ENCODE measurements at regions not wholly inside any gene's neighbourhood (a gene's known extent, or its start where the extent isn't known, plus 50 kb on each side); places are given as distances from the start of the nearest gene placed in this dataset.

DNA sequence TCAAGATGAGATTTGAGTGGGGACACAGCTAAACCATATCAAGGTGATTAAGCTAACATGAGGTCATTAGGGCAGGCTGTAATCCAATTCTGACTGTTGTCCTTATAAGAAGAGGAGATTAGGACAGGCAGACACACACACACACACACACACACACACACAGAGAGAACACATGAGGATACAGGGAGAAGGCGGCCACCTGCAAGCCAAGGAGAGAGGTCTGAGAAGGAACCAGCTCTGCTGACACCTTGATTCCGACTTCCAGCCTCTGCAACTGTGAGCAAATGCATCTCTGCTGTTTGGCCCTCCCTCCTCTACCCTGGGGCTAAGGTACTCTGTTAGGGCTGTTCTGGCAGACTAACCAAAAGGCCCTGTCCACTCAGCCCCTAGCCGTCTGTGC, 112.5 kb upstream of the GSC start:
- DNase-seq (ENCODE audit: low read depth, low spot score) (no peak), ATAC-seq (no peak)
- H3K9me3 ChIP-seq (ENCODE audit: control insufficient read depth, insufficient read depth, low read depth, low read length): no peaks in the 10 kb centered on the region
- TF ChIP-seq SIN3A (IDR thresholded peaks at IDR 0.05; ENCODE audit: borderline replicate concordance, insufficient read depth, low read depth, low read length) (no peak), TCF7L2 (IDR thresholded peaks at IDR 0.05; ENCODE audit: low read depth, low read length) (no peak), POLR2AphosphoS5 (IDR thresholded peaks at IDR 0.05; ENCODE audit: low read depth, low read length) (no peak)
- TF ChIP-seq, protein P1, sequence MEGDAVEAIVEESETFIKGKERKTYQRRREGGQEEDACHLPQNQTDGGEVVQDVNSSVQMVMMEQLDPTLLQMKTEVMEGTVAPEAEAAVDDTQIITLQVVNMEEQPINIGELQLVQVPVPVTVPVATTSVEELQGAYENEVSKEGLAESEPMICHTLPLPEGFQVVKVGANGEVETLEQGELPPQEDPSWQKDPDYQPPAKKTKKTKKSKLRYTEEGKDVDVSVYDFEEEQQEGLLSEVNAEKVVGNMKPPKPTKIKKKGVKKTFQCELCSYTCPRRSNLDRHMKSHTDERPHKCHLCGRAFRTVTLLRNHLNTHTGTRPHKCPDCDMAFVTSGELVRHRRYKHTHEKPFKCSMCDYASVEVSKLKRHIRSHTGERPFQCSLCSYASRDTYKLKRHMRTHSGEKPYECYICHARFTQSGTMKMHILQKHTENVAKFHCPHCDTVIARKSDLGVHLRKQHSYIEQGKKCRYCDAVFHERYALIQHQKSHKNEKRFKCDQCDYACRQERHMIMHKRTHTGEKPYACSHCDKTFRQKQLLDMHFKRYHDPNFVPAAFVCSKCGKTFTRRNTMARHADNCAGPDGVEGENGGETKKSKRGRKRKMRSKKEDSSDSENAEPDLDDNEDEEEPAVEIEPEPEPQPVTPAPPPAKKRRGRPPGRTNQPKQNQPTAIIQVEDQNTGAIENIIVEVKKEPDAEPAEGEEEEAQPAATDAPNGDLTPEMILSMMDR (IDR thresholded peaks at IDR 0.05): no peak
- TF ChIP-seq, protein P2, sequence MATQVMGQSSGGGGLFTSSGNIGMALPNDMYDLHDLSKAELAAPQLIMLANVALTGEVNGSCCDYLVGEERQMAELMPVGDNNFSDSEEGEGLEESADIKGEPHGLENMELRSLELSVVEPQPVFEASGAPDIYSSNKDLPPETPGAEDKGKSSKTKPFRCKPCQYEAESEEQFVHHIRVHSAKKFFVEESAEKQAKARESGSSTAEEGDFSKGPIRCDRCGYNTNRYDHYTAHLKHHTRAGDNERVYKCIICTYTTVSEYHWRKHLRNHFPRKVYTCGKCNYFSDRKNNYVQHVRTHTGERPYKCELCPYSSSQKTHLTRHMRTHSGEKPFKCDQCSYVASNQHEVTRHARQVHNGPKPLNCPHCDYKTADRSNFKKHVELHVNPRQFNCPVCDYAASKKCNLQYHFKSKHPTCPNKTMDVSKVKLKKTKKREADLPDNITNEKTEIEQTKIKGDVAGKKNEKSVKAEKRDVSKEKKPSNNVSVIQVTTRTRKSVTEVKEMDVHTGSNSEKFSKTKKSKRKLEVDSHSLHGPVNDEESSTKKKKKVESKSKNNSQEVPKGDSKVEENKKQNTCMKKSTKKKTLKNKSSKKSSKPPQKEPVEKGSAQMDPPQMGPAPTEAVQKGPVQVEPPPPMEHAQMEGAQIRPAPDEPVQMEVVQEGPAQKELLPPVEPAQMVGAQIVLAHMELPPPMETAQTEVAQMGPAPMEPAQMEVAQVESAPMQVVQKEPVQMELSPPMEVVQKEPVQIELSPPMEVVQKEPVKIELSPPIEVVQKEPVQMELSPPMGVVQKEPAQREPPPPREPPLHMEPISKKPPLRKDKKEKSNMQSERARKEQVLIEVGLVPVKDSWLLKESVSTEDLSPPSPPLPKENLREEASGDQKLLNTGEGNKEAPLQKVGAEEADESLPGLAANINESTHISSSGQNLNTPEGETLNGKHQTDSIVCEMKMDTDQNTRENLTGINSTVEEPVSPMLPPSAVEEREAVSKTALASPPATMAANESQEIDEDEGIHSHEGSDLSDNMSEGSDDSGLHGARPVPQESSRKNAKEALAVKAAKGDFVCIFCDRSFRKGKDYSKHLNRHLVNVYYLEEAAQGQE (IDR thresholded peaks at IDR 0.05; ENCODE audit: insufficient read depth in 1 of 2, low read depth in 2 of 2, low read length in 1 of 2): no peak
- intact Hi-C loops (cut with micrococcal nuclease; ENCODE audit: unreplicated experiment): no loop called here
- POLR2A ChIA-PET: no interaction called here
- H3K27ac ChIP-seq (ENCODE audit: low read length): no peak overlapping the region
- BruUV-seq (replicated peaks): no TSS peak
- H3K27me3 ChIP-seq (ENCODE audit: control insufficient read depth, insufficient read depth, low read length): no peaks in the 10 kb centered on the region
- H3K4me1 ChIP-seq (ENCODE audit: control insufficient read depth, insufficient read depth, low read length): no peaks in the 10 kb centered on the region
- CTCF ChIA-PET: no interaction called here
- H3K4me3 ChIP-seq (ENCODE audit: low read depth in 2 of 2, low read length in 2 of 2): no peak overlapping the region
- no peaks in the 10 kb centered on the region for H3K36me3 ChIP-seq (ENCODE audit: control insufficient read depth, insufficient read depth, low read length)
- in situ Hi-C loops (cut with HindIII; ENCODE audit: low pct_unique_long_range_greater_than_20kb, low sequenced_read_pairs): no loop called here

DNA sequence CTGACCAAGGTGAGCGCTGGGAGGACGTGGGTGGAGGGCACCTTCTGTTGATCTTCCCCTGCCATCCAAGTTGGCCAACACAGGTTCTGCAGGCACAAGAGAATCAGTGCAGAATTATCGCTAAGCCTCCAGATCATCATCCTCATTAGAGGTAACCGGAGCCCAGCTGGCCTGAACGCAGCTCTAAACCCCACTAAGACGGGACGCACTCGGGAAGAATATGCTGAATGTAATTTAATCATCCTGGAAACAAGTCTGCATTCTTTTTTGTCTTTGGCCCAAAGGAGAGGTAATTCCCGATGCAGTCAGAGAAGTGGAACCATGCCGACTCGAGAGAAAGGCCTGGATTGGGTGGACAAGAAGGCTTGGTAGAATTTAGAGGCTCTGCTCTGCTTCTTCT, 111.0 kb upstream of the GSC start:
- intact Hi-C loops (cut with micrococcal nuclease; ENCODE audit: unreplicated experiment): no loop called here
- CTCF ChIA-PET: no interaction called here
- H3K27me3 ChIP-seq (ENCODE audit: control insufficient read depth, insufficient read depth, low read length): peaks cover 4% of the 10 kb centered on the region
- BruUV-seq (replicated peaks): no TSS peak
- H3K27ac ChIP-seq (ENCODE audit: low read length): no peak overlapping the region
- no peaks in the 10 kb centered on the region for H3K4me1 ChIP-seq (ENCODE audit: control insufficient read depth, insufficient read depth, low read length)
- DNase-seq (ENCODE audit: low read depth, low spot score) (no peak), ATAC-seq (no peak)
- POLR2A ChIA-PET: no interaction called here
- no peaks in the 10 kb centered on the region for H3K36me3 ChIP-seq (ENCODE audit: control insufficient read depth, insufficient read depth, low read length)
- H3K4me3 ChIP-seq (ENCODE audit: low read depth in 2 of 2, low read length in 2 of 2): no peak overlapping the region
- in situ Hi-C loops (cut with HindIII; ENCODE audit: low pct_unique_long_range_greater_than_20kb, low sequenced_read_pairs): no loop called here
- no peaks in the 10 kb centered on the region for H3K9me3 ChIP-seq (ENCODE audit: control insufficient read depth, insufficient read depth, low read depth, low read length)
- TF ChIP-seq, protein P2 (IDR thresholded peaks at IDR 0.05; ENCODE audit: insufficient read depth in 1 of 2, low read depth in 2 of 2, low read length in 1 of 2): no peak
